ENCODE measurements at regions not wholly inside any gene's neighbourhood (a gene's known extent, or its start where the extent isn't known, plus 50 kb on each side); places are given as distances from the start of the nearest gene placed in this dataset.

- no peak for TF ChIP-seq TSHZ2 (CRISPR knock-in tag; IDR thresholded peaks at IDR 0.05)
- no peak for TF ChIP-seq ARNTL (CRISPR knock-in tag; IDR thresholded peaks at IDR 0.05; ENCODE audit: borderline replicate concordance, low read depth)
- no peak for TF ChIP-seq RARB (CRISPR knock-in tag; IDR thresholded peaks at IDR 0.05)
- no peak for TF ChIP-seq CSDC2 (CRISPR knock-in tag; IDR thresholded peaks at IDR 0.05)
- no peak for TF ChIP-seq PATZ1 (CRISPR knock-in tag; IDR thresholded peaks at IDR 0.05; ENCODE audit: borderline replicate concordance)
Measured at GRCh38 chr1:20411196-20411980, 74.6 kb downstream of the CAMK2N1 start.
